Adrenal gland (tissue), 5 donors: ENCODE measurements at regions not wholly inside any gene's neighbourhood (a gene's known extent, or its start where the extent isn't known, plus 50 kb on each side); places are given as distances from the start of the nearest gene placed in this dataset.

Experiments
- CTCF ChIP-seq, 6 experiments: fragments of 450-650 bp in 4 of 6; fragments of 200-600 bp in 2 of 6; sonication (generic) in 1 of 6; IDR thresholded peaks; 1 replicate in 5 of 6; 2 replicates in 1 of 6; pipeline versions ENCODE4 v1.5.1 to v1.8.0; 2016 to 2021; ENCODE audit warnings: antibody characterized with exemption in 6 of 6, mild to moderate bottlenecking in 2 of 6, moderate library complexity in 1 of 6
- POLR2A ChIP-seq, 2 donors: fragments of 450-650 bp; IDR thresholded peaks; one replicate each; pipeline ENCODE4 v1.6.1; 2017; ENCODE audit warnings: antibody characterized with exemption in 2 of 2, mild to moderate bottlenecking in 2 of 2, moderate library complexity in 1 of 2
- donor health status: DM: no; HTN: no; CAD: no.

DNA sequence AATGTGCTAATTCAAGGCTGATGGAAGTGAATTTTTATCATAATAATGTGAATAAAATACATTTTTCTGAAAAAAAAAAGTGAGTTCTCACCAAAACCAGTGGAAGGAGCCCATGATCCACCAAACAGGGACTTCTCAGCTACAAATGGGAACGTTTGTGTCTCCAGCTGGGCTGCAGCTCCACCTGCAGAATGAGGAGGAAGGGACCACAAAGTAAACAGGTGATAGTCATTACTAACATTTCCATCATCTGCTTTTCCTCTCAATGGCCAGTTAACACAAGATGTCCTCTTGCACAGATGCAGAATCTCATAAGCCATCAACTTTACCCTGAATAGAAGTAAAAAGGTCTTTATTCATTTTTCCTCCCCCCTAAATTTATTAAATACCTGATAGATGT lies 246.2 kb downstream of the MRPL39 start:
- no peak for TF ChIP-seq CTCF (IDR thresholded peaks at IDR 0.05)
- no peak for TF ChIP-seq POLR2A (IDR thresholded peaks at IDR 0.05)
